ENCODE measurements at regions not wholly inside any gene's neighbourhood (a gene's known extent, or its start where the extent isn't known, plus 50 kb on each side); places are given as distances from the start of the nearest gene placed in this dataset.

- peak; percentile 7 for TF ChIP-seq CTCF (IDR thresholded peaks at IDR 0.05; ENCODE audit: low read depth, low read length, missing control alignments)
- no peak overlapping the region for H3K4me3 ChIP-seq (ENCODE audit: low read depth, low read length)
- no peak for DNase-seq (ENCODE audit: low read depth)
- in situ Hi-C loops (cut with HindIII; ENCODE audit: low sequenced_read_pairs): loop anchor here (25.0 kb wide), 3 partner anchors 196 to 329 kb away; no protein-coding TSS in a partner anchor
Observed at GRCh38 chr10:60441515-60441914, 51.8 kb upstream of the ANK3 start.

GRCh38 chr10:60439641-60440040, 50.0 kb upstream of the ANK3 start:
- in situ Hi-C loops (cut with HindIII; ENCODE audit: low sequenced_read_pairs): loop anchor here (25.0 kb wide), 3 partner anchors 198 to 327 kb away; no protein-coding TSS in a partner anchor
- no peak for DNase-seq (ENCODE audit: low read depth)
- no peak for TF ChIP-seq CTCF (IDR thresholded peaks at IDR 0.05; ENCODE audit: low read depth, low read length, missing control alignments)
- H3K4me3 ChIP-seq (ENCODE audit: low read depth, low read length): no peak overlapping the region

All from astrocyte of the cerebellum (primary cell).